Right cardiac atrium (tissue), 5 donors: ENCODE measurements at regions not wholly inside any gene's neighbourhood (a gene's known extent, or its start where the extent isn't known, plus 50 kb on each side); places are given as distances from the start of the nearest gene placed in this dataset.

Experiments used
- ATAC-seq, 2 donors: fragments of 200-7000 bp; cut with Tn5 transposase; one replicate each; pipeline versions ENCODE4 v1.8.0 to v1.9.1; 2020; ENCODE audit warnings: moderate library complexity in 2 of 2, mild to moderate bottlenecking in 1 of 2
- DNase-seq, 3 donors: peaks; one replicate each; pipeline ENCODE4 v3.0.0-alpha.2; 2020
- H3K27ac ChIP-seq: one replicate; pipeline ENCODE4 v1.5.1; 2013; ENCODE audit warnings: mild to moderate bottlenecking, low read length, control low read depth, moderate library complexity
- H3K27me3 ChIP-seq: one replicate; pipeline ENCODE4 v1.6.1; 2013; ENCODE audit not compliant: control insufficient read depth, insufficient read depth
- H3K4me1 ChIP-seq: one replicate; pipeline ENCODE4 v1.6.1; 2013; ENCODE audit warnings: low read length; ENCODE audit not compliant: control insufficient read depth, insufficient read depth
- H3K4me3 ChIP-seq: one replicate; pipeline ENCODE4 v1.5.1; 2013; ENCODE audit warnings: low read length, control low read depth
- H3K9me3 ChIP-seq: one replicate; pipeline ENCODE4 v1.6.1; 2013; ENCODE audit warnings: low read length; ENCODE audit not compliant: control insufficient read depth
- WGBS: extraction: QIAGEN DNeasy Blood & Tissue Kit; methylation state at CpG from one replicate; pipeline ENCODE4 v1.1.7; 2013; 5-methylcytosine and 5-hydroxymethylcytosine counted together
- intact Hi-C, 4 donors: fragments of 100-400 bp; cut with DNase I; formaldehyde crosslinking; loops; one replicate each; pipeline versions ENCODE4 v1.11.0 to v1.14.0; 2022 to 2023
- donor health status: healthy with polysubstance abuse.
- donor health status: DM: no; HTN: yes; CAD: no.
- donor health status: DM: no; HTN: no; CAD: no.
- donor health status: DM: no; HTN: yes; CAD: no; lungs with severe emphysema.
- donor health status: DM: yes; HTN: yes; CAD: no.

DNA sequence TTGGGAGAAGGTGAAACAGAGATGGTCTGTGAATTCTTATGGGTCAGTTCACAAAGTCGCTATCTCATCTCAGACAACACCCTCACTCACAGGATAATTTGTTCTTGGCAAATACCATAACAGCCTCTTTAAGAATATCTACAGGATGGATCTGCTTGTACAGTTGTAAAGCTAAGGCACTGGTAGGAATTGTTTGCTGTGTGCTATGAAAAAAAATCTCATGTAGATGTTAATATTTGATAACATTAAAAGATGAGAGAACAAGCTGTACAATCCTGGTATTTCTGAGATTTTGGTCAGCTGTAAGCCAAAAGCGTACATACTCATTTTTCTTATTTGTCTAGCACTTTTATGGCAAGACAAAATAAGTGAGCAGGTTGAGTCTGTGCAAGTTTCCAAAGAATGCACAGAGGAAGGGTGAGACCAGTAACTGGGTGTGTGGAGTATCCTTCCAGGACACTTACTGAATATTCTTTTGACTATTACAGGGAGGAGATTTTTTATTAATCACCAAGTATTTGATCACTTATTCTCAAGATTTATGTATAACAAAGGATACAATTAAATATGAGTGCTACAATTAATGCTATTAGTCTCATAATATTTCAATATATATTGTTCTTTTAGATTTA lies 814.5 kb upstream of the MIR17HG start:
- whole genome bisulfite sequencing = 82% methylated on average over 2 of the region's 2 CpGs
- Histone ChIP-seq H3K4me1 (no peaks in the 10 kb centered on the region), H3K27ac (no peak overlapping the region), H3K4me3 (no peak overlapping the region), H3K27me3 (no peaks in the 10 kb centered on the region), H3K9me3 (no peaks in the 10 kb centered on the region)
- DNase-seq (no peak), ATAC-seq (no peak)
- intact Hi-C loops = no loop called here

DNA sequence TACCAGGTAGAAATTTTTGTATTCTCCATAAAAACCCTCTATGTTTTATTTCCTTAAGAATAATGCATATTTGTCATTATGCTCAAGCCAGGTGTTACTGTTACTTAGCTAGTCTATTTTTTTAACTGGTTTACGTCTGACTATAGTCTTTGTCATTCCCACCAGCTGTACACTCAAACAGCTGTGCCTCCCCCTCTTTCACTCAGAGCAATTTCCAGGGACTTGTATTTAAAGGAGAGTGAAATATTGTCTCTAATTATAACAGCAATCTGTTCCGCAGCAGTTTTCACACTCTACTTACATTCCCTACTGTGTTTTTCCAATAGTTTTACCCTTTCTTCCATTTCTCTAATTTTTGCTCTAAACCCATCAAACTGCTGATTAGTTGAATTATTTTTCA lies 813.6 kb upstream of the MIR17HG start:
- WGBS = 59% methylated on average over 2 of the region's 2 CpGs
- ATAC-seq = no peak
- no peaks in the 10 kb centered on the region for H3K9me3 ChIP-seq
- no peak for DNase-seq
- H3K27me3 ChIP-seq = no peaks in the 10 kb centered on the region
- H3K4me3 ChIP-seq = no peak overlapping the region
- intact Hi-C loops = no loop called here
- no peak overlapping the region for H3K27ac ChIP-seq
- H3K4me1 ChIP-seq = no peaks in the 10 kb centered on the region

DNA sequence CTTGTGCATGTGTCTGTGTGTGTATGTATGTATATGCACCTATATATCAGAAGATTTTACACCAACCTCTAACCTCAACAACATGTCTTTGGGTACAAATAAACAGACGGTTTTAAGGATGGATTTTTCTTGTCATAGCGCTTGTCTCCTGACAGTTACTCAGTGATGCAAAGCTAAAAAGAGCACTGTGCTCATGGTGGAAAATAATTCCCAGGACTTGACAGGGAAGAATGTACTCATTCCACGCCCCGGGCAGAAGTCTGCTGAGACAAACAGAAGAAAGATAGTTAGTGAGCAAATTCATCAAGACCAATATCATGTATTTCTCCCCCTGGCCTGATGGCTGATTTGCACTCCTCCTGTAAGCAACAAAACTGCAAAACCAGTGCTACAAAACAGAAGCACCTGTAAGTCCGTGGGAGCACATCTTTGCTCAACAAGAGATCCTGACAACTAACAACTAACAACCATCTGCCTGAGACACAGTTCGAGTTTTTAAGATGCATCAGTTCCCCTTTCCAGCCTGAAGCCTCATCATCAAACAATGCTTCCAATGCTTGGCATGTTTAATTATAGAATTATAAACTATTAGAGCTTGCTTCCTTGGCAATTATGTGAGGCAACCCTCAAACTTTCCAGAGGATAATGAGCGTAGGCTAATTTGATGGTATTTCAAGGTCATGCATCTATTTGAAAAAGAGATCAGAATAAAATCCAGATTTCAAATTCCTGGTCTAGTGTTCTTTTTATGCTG lies 812.7 kb upstream of the MIR17HG start:
- no peak for ATAC-seq

DNA sequence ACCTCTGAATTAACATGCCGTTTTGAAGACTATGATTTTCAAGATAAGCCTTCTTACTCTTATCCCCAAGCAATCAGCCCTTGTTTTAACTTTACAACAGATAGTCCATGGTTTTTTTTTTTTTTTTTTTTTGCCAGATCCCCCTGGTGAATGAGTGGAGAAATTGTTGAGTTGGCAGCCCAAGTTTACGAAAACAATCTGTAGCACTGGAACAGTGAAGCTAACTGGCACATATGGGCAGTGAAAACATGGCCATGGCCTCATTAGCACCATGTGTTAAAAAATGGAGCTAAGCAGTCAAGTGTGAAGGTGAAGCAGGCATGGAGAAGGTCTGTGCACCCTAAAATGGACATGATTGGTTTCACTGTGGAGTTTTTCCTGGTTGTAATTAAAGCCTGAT lies 812.1 kb upstream of the MIR17HG start:
- H3K4me3 ChIP-seq = no peak overlapping the region

More for the DNA sequence above, 812.7 kb upstream of the MIR17HG start:
- no peaks in the 10 kb centered on the region for H3K4me1 ChIP-seq
- 56% methylated on average over 7 of the region's 7 CpGs for WGBS
- DNase-seq = no peak
- H3K4me3 ChIP-seq = no peak overlapping the region
- no peaks in the 10 kb centered on the region for H3K9me3 ChIP-seq
- intact Hi-C loops = no loop called here
- no peaks in the 10 kb centered on the region for H3K27me3 ChIP-seq
- no peak overlapping the region for H3K27ac ChIP-seq

DNA sequence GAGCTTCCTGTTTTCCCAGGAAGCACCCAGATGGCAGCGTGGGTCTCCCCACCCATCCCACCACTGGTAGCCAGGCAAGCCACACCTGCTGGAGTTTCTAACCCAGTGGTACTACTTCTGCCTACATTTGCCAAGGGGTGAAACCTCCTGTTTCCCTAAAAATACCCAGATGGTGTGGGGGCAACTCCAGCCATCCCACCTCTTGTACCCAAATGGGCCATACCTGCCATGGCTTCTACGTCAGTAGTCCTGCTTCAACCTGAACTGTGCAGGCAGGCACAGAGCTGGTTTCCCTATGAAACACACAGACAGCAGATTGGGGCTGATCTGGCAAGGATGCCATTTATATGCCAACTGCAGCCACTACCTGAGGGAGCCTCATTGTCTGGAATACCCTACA lies 809.4 kb upstream of the MIR17HG start:
- Histone ChIP-seq H3K4me1 (no peaks in the 10 kb centered on the region), H3K27ac (no peak overlapping the region), H3K27me3 (no peaks in the 10 kb centered on the region), H3K4me3 (no peak overlapping the region), H3K9me3 (no peaks in the 10 kb centered on the region)
- ATAC-seq = no peak
- WGBS = 86% methylated on average over 2 of the region's 2 CpGs
- no peak for DNase-seq
- intact Hi-C loops = no loop called here

More for the DNA sequence above, 812.1 kb upstream of the MIR17HG start:
- no peaks in the 10 kb centered on the region for H3K27me3 ChIP-seq
- ATAC-seq (no peak), DNase-seq (no peak)
- no peaks in the 10 kb centered on the region for H3K9me3 ChIP-seq
- intact Hi-C loops = no loop called here
- H3K27ac ChIP-seq = no peak overlapping the region
- 73% methylated on average over 2 of the region's 2 CpGs for WGBS
- H3K4me1 ChIP-seq = no peaks in the 10 kb centered on the region

DNA sequence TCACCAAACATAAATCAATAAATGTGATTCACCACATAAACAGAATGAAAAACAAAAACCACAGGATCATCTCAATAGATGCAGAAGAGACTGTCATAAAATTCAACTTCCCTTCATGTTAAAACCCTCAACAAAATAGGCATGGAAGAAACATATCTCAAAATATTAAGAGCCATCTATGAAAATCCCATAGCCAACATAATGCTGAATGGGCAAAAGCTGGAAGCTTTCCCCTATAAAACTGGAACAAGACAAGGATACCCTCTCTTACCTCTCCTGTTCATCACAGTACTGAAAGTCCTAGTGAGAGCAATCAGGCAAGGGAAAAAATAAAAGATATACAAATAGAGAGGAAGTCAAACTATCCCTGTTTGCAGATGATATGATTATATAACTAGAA lies 806.1 kb upstream of the MIR17HG start:
- H3K27ac ChIP-seq = no peak overlapping the region
- H3K4me1 ChIP-seq = no peaks in the 10 kb centered on the region
- no peaks in the 10 kb centered on the region for H3K9me3 ChIP-seq
- no peak overlapping the region for H3K4me3 ChIP-seq
- DNase-seq (no peak), ATAC-seq (no peak)
- intact Hi-C loops = no loop called here
- no peaks in the 10 kb centered on the region for H3K27me3 ChIP-seq

DNA sequence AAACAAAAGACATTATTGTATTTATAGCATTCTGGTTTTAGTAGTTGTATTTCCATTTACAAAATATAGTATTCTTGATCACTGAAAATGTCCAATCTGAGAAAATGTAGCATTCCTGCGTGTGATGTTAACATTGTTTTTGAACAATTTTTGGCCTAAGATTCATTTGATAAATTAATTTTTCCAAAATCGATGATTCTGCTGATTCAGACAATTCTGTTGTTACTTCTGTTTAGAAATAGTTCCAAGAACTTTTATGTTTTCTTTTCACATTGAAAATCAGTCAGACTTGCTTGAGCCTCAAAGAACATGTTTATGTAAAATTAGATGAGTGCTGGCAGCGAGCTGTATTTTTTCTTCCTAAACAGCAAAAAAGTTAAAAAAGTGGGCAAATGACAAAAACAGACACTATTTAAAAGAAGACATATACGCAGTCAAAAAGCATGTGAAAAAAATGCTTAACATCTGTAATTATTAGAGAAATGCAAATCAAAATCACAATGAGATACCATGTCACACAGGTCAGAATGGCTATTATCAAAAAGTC lies 804.5 kb upstream of the MIR17HG start:
- Histone ChIP-seq H3K27me3 (no peaks in the 10 kb centered on the region), H3K27ac (no peak overlapping the region), H3K4me3 (no peak overlapping the region), H3K9me3 (peaks cover 2% of the 10 kb centered on the region), H3K4me1 (no peaks in the 10 kb centered on the region)
- intact Hi-C loops = no loop called here
- ATAC-seq (no peak), DNase-seq (no peak)
- WGBS = 76% methylated on average over 4 of the region's 4 CpGs

DNA sequence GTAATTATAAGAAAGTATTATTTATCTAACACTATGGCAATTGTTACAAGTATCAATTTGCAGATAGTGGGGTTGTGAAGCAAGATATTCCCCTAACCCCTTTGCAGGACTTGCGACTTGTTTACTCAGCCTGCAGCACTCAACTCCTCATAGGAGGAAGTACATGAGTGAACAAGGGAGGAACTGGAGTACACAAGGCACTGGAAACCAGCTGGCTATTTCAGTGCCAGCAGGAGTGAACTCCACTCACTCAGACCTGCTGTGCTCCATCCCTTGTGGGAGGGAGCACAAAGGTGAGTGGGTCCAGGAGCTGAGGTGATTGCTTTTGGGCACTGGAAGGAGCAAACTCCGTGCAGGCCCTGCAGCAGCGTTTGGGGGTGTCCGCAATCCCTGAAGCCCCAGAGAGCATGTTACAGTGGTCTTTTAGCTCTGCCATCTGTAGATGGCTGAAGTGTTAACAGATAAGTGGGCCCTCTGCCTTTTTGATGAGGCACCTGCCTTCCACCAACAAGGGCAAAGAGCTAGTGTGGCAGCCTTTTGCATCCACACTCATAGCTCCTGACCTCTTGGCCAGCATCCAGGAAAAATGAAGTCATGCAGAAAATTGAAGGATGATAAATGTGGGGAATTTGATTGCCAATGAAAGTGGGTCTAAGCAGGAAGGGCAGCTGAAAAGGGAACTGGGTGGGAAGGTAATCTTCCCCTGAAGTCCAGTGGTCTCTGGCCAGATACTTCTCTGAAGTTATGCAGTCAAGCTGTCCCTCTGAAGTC lies 802.2 kb upstream of the MIR17HG start:
- no peak for ATAC-seq
- H3K9me3 ChIP-seq = peaks cover 2% of the 10 kb centered on the region
- no peaks in the 10 kb centered on the region for H3K4me1 ChIP-seq
- no peak overlapping the region for H3K27ac ChIP-seq
- no peak for DNase-seq
- WGBS = 83% methylated on average over 4 of the region's 4 CpGs
- no peak overlapping the region for H3K4me3 ChIP-seq
- intact Hi-C loops = no loop called here
- no peaks in the 10 kb centered on the region for H3K27me3 ChIP-seq

DNA sequence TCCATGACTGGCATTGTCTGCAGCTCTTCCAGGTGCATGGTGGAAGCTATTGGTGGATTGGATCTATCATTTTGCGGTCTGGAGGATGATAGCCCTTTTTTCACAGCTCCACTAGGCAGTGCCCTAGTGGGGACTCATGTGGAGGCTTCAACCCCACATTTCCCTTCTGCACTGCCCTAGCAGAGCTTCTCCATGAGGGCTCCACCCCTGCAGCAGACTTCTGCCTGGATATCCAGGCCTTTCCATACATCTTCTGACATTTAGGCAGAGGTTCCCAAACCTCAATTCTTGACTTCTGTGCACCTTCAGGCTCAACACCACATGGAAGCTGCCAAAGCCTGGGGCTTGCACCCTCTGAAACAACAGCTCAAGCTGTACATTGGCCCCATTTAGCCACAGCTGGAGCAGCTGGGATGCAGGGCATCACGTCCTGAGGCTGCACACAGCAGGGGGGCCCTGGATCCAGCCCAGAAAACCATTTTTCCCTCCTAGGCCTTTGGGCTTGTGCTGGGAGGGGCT lies 800.2 kb upstream of the MIR17HG start:
- intact Hi-C loops = no loop called here
- no peaks in the 10 kb centered on the region for H3K4me1 ChIP-seq
- H3K9me3 ChIP-seq = peaks cover 2% of the 10 kb centered on the region
- WGBS = 69% methylated on average over 2 of the region's 2 CpGs
- H3K4me3 ChIP-seq = no peak overlapping the region
- no peak overlapping the region for H3K27ac ChIP-seq
- H3K27me3 ChIP-seq = no peaks in the 10 kb centered on the region
- ATAC-seq (no peak), DNase-seq (no peak)

DNA sequence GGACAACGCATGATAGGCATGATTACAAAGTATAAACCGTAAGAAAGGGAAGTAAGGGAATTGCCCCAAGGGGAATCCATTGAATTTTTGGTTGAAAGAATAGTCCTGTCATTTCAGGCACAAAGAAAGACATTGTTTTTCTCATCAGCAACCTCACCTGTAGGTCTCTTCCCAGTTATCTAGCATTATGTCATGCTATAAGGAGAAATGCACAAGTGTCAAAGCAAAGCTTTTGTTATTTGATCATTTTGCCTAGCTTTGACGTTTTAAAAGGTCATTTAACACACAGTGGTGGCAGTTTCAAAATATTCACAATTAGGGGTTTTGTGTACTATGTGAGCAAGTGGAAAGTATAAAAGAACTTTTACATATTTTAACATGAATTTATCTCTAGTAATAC lies 796.2 kb upstream of the MIR17HG start:
- Histone ChIP-seq H3K9me3 (peaks cover 2% of the 10 kb centered on the region), H3K4me3 (no peak overlapping the region), H3K4me1 (no peaks in the 10 kb centered on the region), H3K27me3 (no peaks in the 10 kb centered on the region), H3K27ac (no peak overlapping the region)
- intact Hi-C loops = no loop called here
- no peak for ATAC-seq
- no peak for DNase-seq
- WGBS = 72% methylated on average over 3 of the region's 3 CpGs

DNA sequence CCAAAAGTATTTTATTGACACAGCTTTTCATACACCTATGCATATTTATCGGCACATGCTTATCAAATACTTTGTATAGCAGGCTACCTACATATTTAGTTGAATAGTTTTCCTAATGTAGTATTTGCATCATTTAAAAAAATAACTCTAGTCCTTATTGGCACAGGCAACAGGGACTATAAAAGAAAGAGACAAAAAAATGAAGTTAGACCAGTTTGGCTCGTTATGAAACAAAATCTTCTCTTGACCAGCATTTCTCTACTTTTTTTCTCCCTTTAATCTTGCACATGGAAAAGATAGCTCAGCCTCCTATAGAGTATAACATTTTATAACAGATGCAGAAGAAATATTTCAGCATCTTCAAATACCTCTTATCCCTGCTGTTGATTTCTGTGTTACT lies 794.8 kb upstream of the MIR17HG start:
- H3K9me3 ChIP-seq = no peaks in the 10 kb centered on the region
- DNase-seq = no peak
- intact Hi-C loops = no loop called here
- H3K27ac ChIP-seq = no peak overlapping the region
- no peaks in the 10 kb centered on the region for H3K4me1 ChIP-seq
- H3K4me3 ChIP-seq = no peak overlapping the region
- no peak for ATAC-seq
- no peaks in the 10 kb centered on the region for H3K27me3 ChIP-seq
- WGBS = 70% methylated on average over 2 of the region's 2 CpGs
